Kidney epithelial cell (primary cell): ENCODE measurements at regions not wholly inside any gene's neighbourhood (a gene's known extent, or its start where the extent isn't known, plus 50 kb on each side); places are given as distances from the start of the nearest gene placed in this dataset.

ENCODE experiments used
- DNase-seq: peaks from one replicate; pipeline ENCODE4 v3.0.0-alpha.2; 2010; ENCODE audit warnings: low read depth
- H3K27me3 ChIP-seq: 2 replicates; pipeline ENCODE4 v1.6.0; 2011; ENCODE audit warnings: low read length; ENCODE audit not compliant: control insufficient read depth, insufficient read depth
- H3K36me3 ChIP-seq: 2 replicates; pipeline ENCODE4 v1.5.1; 2011; ENCODE audit warnings: low read length; ENCODE audit not compliant: control insufficient read depth, insufficient read depth
- H3K4me3 ChIP-seq: 2 replicates; pipeline ENCODE4 v1.5.1; 2011; ENCODE audit warnings: low read depth, mild to moderate bottlenecking, control low read depth, low read length
- CTCF ChIP-seq: IDR thresholded peaks from 2 replicates; pipeline ENCODE4 v1.5.1; 2011; ENCODE audit warnings: mild to moderate bottlenecking, moderate library complexity, low read length, control low read depth, inconsistent platforms; ENCODE audit not compliant: insufficient read depth, poor library complexity, severe bottlenecking

GRCh38 chr4:181793096-181793495 lies 450.1 kb upstream of the TENM3 start:
- no peak for DNase-seq
- TF ChIP-seq CTCF, result no peak
- Histone ChIP-seq H3K27me3 (no peaks in the 10 kb centered on the region), H3K4me3 (no peak overlapping the region), H3K36me3 (no peaks in the 10 kb centered on the region)

GRCh38 chr4:181796502-181796901 lies 446.7 kb upstream of the TENM3 start:
- Histone ChIP-seq H3K4me3 (no peak overlapping the region), H3K36me3 (no peaks in the 10 kb centered on the region), H3K27me3 (no peaks in the 10 kb centered on the region)
- no peak for TF ChIP-seq CTCF
- no peak for DNase-seq

- Histone ChIP-seq H3K4me3 (no peak overlapping the region), H3K27me3 (no peaks in the 10 kb centered on the region), H3K36me3 (no peaks in the 10 kb centered on the region)
- no peak for TF ChIP-seq CTCF
- no peak for DNase-seq
Observed at GRCh38 chr4:181798536-181798935, 444.7 kb upstream of the TENM3 start.

GRCh38 chr4:181799561-181800069 lies 443.6 kb upstream of the TENM3 start:
- Histone ChIP-seq H3K4me3 (no peak overlapping the region), H3K36me3 (no peaks in the 10 kb centered on the region), H3K27me3 (no peaks in the 10 kb centered on the region)
- no peak for DNase-seq
- TF ChIP-seq CTCF, result no peak

GRCh38 chr4:181802207-181802606 lies 441.0 kb upstream of the TENM3 start:
- Histone ChIP-seq H3K36me3 (no peaks in the 10 kb centered on the region), H3K4me3 (no peak overlapping the region), H3K27me3 (no peaks in the 10 kb centered on the region)
- no peak for TF ChIP-seq CTCF
- no peak for DNase-seq

- no peak for TF ChIP-seq CTCF
- Histone ChIP-seq H3K27me3 (no peaks in the 10 kb centered on the region), H3K4me3 (no peak overlapping the region), H3K36me3 (no peaks in the 10 kb centered on the region)
- no peak for DNase-seq
Observed at GRCh38 chr4:181807771-181808170, 435.4 kb upstream of the TENM3 start.
